ENCODE measurements at regions not wholly inside any gene's neighbourhood (a gene's known extent, or its start where the extent isn't known, plus 50 kb on each side); places are given as distances from the start of the nearest gene placed in this dataset.
"Not testable (repeated sequence)": the region's sequence is repeated elsewhere in the genome, so short reads cannot be mapped to it uniquely, and the experiment has no call there.

GRCh38 chr3:66830301-66830700 is 167.8 kb upstream of the KBTBD8 start:
- TF ChIP-seq TARDBP (IDR thresholded peaks at IDR 0.05), result no peak
- TF ChIP-seq ZNF384 (IDR thresholded peaks at IDR 0.05), result no peak
- no peak for TF ChIP-seq CTBP1 (IDR thresholded peaks at IDR 0.05; ENCODE audit: borderline replicate concordance)
- no peak for TF ChIP-seq BHLHE40 (IDR thresholded peaks at IDR 0.05; ENCODE audit: borderline replicate concordance)
- TF ChIP-seq ELF4 (IDR thresholded peaks at IDR 0.05), result no peak
- no peak for TF ChIP-seq FOXK2 (IDR thresholded peaks at IDR 0.05)
- no peak for TF ChIP-seq HDGF (IDR thresholded peaks at IDR 0.05; ENCODE audit: borderline replicate concordance)
- TF ChIP-seq SUZ12 (IDR thresholded peaks at IDR 0.05), result no peak
- TF ChIP-seq SP1 (IDR thresholded peaks at IDR 0.05), result no peak
- no peak for TF ChIP-seq L3MBTL2 (conservative IDR thresholded peaks at IDR 0.05)
- no peak for TF ChIP-seq FOXA1 (IDR thresholded peaks at IDR 0.05)
- no peak for TF ChIP-seq PKNOX1 (IDR thresholded peaks at IDR 0.05)
- no peak for DNase-seq (ENCODE audit: extremely low spot score)
- ChIA-PET CTCF (interaction anchor here (0.8 kb wide), 1 partner anchor 8 kb away, joined by 3 read pairs; no protein-coding TSS in a partner anchor), POLR2A (no interaction called here)

GRCh38 chr3:66831931-66832330 is 166.2 kb upstream of the KBTBD8 start:
- POLR2A ChIA-PET, result no interaction called here
- CTCF ChIA-PET, result interaction anchor here (1.1 kb wide), 1 partner anchor 10 kb away, joined by 4 read pairs; no protein-coding TSS in a partner anchor
- no peak for TF ChIP-seq ARNT (IDR thresholded peaks at IDR 0.05)
- DNase-seq (ENCODE audit: extremely low spot score), result no peak

- no peak for TF ChIP-seq TARDBP (IDR thresholded peaks at IDR 0.05)
- TF ChIP-seq BHLHE40 (IDR thresholded peaks at IDR 0.05; ENCODE audit: borderline replicate concordance), result no peak
- TF ChIP-seq SUZ12 (IDR thresholded peaks at IDR 0.05), result no peak
- no peak for TF ChIP-seq FOXA1 (IDR thresholded peaks at IDR 0.05)
- TF ChIP-seq SP1 (IDR thresholded peaks at IDR 0.05), result no peak
- TF ChIP-seq ZNF384 (IDR thresholded peaks at IDR 0.05), result no peak
- TF ChIP-seq LEF1 (IDR thresholded peaks at IDR 0.05; ENCODE audit: borderline replicate concordance), result no peak
- TF ChIP-seq NFRKB (IDR thresholded peaks at IDR 0.05), result no peak
- no peak for TF ChIP-seq HDGF (IDR thresholded peaks at IDR 0.05; ENCODE audit: borderline replicate concordance)
- TF ChIP-seq PKNOX1 (IDR thresholded peaks at IDR 0.05), result no peak
- no peak for TF ChIP-seq FOXM1 (IDR thresholded peaks at IDR 0.05; ENCODE audit: borderline replicate concordance)
- TF ChIP-seq CTBP1 (IDR thresholded peaks at IDR 0.05; ENCODE audit: borderline replicate concordance), result no peak
- TF ChIP-seq FOXK2 (IDR thresholded peaks at IDR 0.05), result no peak
- TF ChIP-seq ELF4 (IDR thresholded peaks at IDR 0.05), result no peak
- ChIA-PET CTCF (no interaction called here), POLR2A (no interaction called here)
- no peak for DNase-seq (ENCODE audit: extremely low spot score)
These were observed 161.5 kb upstream of the KBTBD8 start for GRCh38 chr3:66836363-66837152.

- POLR2A ChIA-PET, result no interaction called here
- TF ChIP-seq LEF1 (IDR thresholded peaks at IDR 0.05; ENCODE audit: borderline replicate concordance), result no peak
- no peak for TF ChIP-seq CTBP1 (IDR thresholded peaks at IDR 0.05; ENCODE audit: borderline replicate concordance)
- TF ChIP-seq L3MBTL2 (conservative IDR thresholded peaks at IDR 0.05), result no peak
- no peak for TF ChIP-seq ARNT (IDR thresholded peaks at IDR 0.05)
- TF ChIP-seq FOXM1 (IDR thresholded peaks at IDR 0.05; ENCODE audit: borderline replicate concordance), result no peak
- no peak for TF ChIP-seq PKNOX1 (IDR thresholded peaks at IDR 0.05)
- TF ChIP-seq TARDBP (IDR thresholded peaks at IDR 0.05), result no peak
- no peak for TF ChIP-seq NFRKB (IDR thresholded peaks at IDR 0.05)
- TF ChIP-seq FOXA1 (IDR thresholded peaks at IDR 0.05), result no peak
- no peak for TF ChIP-seq HDGF (IDR thresholded peaks at IDR 0.05; ENCODE audit: borderline replicate concordance)
- TF ChIP-seq ZNF384 (IDR thresholded peaks at IDR 0.05), result no peak
- TF ChIP-seq SUZ12 (IDR thresholded peaks at IDR 0.05), result no peak
- TF ChIP-seq SP1 (IDR thresholded peaks at IDR 0.05), result no peak
- no peak for TF ChIP-seq BHLHE40 (IDR thresholded peaks at IDR 0.05; ENCODE audit: borderline replicate concordance)
- TF ChIP-seq FOXK2 (IDR thresholded peaks at IDR 0.05), result no peak
- no peak for TF ChIP-seq ELF4 (IDR thresholded peaks at IDR 0.05)
- no peak for DNase-seq (ENCODE audit: extremely low spot score)
- CTCF ChIA-PET, result interaction anchor here (0.7 kb wide), 1 partner anchor 16 kb away, joined by 4 read pairs; no protein-coding TSS in a partner anchor
These were observed 159.4 kb upstream of the KBTBD8 start for GRCh38 chr3:66838704-66839103.

GRCh38 chr3:66839508-66839907 is 158.6 kb upstream of the KBTBD8 start:
- no peak for TF ChIP-seq BHLHE40 (IDR thresholded peaks at IDR 0.05; ENCODE audit: borderline replicate concordance)
- no peak for TF ChIP-seq ARNT (IDR thresholded peaks at IDR 0.05)
- no peak for TF ChIP-seq ZNF384 (IDR thresholded peaks at IDR 0.05)
- no peak for TF ChIP-seq NFRKB (IDR thresholded peaks at IDR 0.05)
- TF ChIP-seq TARDBP (IDR thresholded peaks at IDR 0.05), result no peak
- no peak for TF ChIP-seq LEF1 (IDR thresholded peaks at IDR 0.05; ENCODE audit: borderline replicate concordance)
- no peak for TF ChIP-seq PKNOX1 (IDR thresholded peaks at IDR 0.05)
- no peak for TF ChIP-seq FOXA1 (IDR thresholded peaks at IDR 0.05)
- no peak for TF ChIP-seq L3MBTL2 (conservative IDR thresholded peaks at IDR 0.05)
- no peak for TF ChIP-seq SP1 (IDR thresholded peaks at IDR 0.05)
- no peak for TF ChIP-seq CTBP1 (IDR thresholded peaks at IDR 0.05; ENCODE audit: borderline replicate concordance)
- no peak for TF ChIP-seq SUZ12 (IDR thresholded peaks at IDR 0.05)
- no peak for TF ChIP-seq FOXK2 (IDR thresholded peaks at IDR 0.05)
- no peak for TF ChIP-seq FOXM1 (IDR thresholded peaks at IDR 0.05; ENCODE audit: borderline replicate concordance)
- TF ChIP-seq ELF4 (IDR thresholded peaks at IDR 0.05), result no peak
- no peak for TF ChIP-seq HDGF (IDR thresholded peaks at IDR 0.05; ENCODE audit: borderline replicate concordance)
- no peak for DNase-seq (ENCODE audit: extremely low spot score)
- CTCF ChIA-PET, result no interaction called here
- POLR2A ChIA-PET, result no interaction called here

GRCh38 chr3:66842761-66843464 is 155.2 kb upstream of the KBTBD8 start:
- DNase-seq (ENCODE audit: extremely low spot score); POLR2A ChIA-PET; CTCF ChIA-PET: not testable (repeated sequence)
